ENCODE measurements at regions not wholly inside any gene's neighbourhood (a gene's known extent, or its start where the extent isn't known, plus 50 kb on each side); places are given as distances from the start of the nearest gene placed in this dataset.

GRCh38 chr16:26665166-26665939 lies 401.4 kb upstream of the C16orf82 start:
- no peaks in the 10 kb centered on the region for H3K27me3 ChIP-seq (replicated peaks in 1 of 2; ENCODE audit: control insufficient read depth in 2 of 2, insufficient read depth in 2 of 2, low read length in 1 of 2)
- H3K27ac ChIP-seq (ENCODE audit: control insufficient read depth, insufficient read depth): no peak overlapping the region
- RAD21 ChIA-PET (ENCODE audit: unreplicated experiment): no interaction called here
- H3K4me2 ChIP-seq (ENCODE audit: control insufficient read depth, insufficient read depth): no peak overlapping the region
- intact Hi-C loops (cut with micrococcal nuclease; ENCODE audit: unreplicated experiment): no loop called here
- WGBS (ENCODE audit: insufficient coverage, insufficient replicate concordance, low lambda C conversion rate, missing lambda C conversion rate): 11% methylated on average over 13 of the region's 13 CpGs
- CTCF ChIA-PET: no interaction called here
- TF ChIP-seq EED (IDR thresholded peaks at IDR 0.05; ENCODE audit: low read depth): no peak
- no peak for TF ChIP-seq JUND (IDR thresholded peaks at IDR 0.05; ENCODE audit: low read depth, low read length)
- no peak for TF ChIP-seq SREBF2 (IDR thresholded peaks at IDR 0.05; ENCODE audit: low read length)
- TF ChIP-seq IRF5 (IDR thresholded peaks at IDR 0.05; ENCODE audit: borderline replicate concordance): no peak
- TF ChIP-seq TARDBP (IDR thresholded peaks at IDR 0.05; ENCODE audit: borderline replicate concordance): no peak
- no peak for TF ChIP-seq E2F8 (IDR thresholded peaks at IDR 0.05; ENCODE audit: low read depth, partially characterized antibody)
- no peak for TF ChIP-seq CTCF (IDR thresholded peaks at IDR 0.05 in 2 of 3, conservative IDR thresholded peaks at IDR 0.05 in 1 of 3; ENCODE audit: control insufficient read depth in 2 of 3, extremely low read depth in 1 of 3, insufficient read depth in 1 of 3, low read depth in 3 of 3, low read length in 3 of 3)
- TF ChIP-seq JUNB (IDR thresholded peaks at IDR 0.05): no peak
- TF ChIP-seq SMAD5 (IDR thresholded peaks at IDR 0.05; ENCODE audit: low read depth): no peak
- no peak for TF ChIP-seq PAX8 (IDR thresholded peaks at IDR 0.05)
- no peak for TF ChIP-seq FOXM1 (IDR thresholded peaks at IDR 0.05; ENCODE audit: low read depth, low read length)
- TF ChIP-seq SUPT20H (IDR thresholded peaks at IDR 0.05; ENCODE audit: borderline replicate concordance, control insufficient read depth, low read depth, low read length): no peak
- no peak for TF ChIP-seq POU2F2 (IDR thresholded peaks at IDR 0.05; ENCODE audit: borderline replicate concordance, low read depth, low read length)
- TF ChIP-seq ZNF207 (IDR thresholded peaks at IDR 0.05; ENCODE audit: borderline replicate concordance): no peak
- no peak for TF ChIP-seq YY1 (IDR thresholded peaks at IDR 0.05; ENCODE audit: low read depth, low read length)
- H3K4me3 ChIP-seq: no peak overlapping the region
- no TSS peak for BruUV-seq (replicated peaks)
- POLR2A ChIA-PET: no interaction called here
- SMC1A ChIA-PET (ENCODE audit: uncharacterized antibody, unreplicated experiment): interaction anchor here (0.5 to 1.3 kb wide), 3 partner anchors 18 to 193 kb away, joined by 3 read pairs; no protein-coding TSS in a partner anchor
- no peaks in the 10 kb centered on the region for H3K9me3 ChIP-seq (replicated peaks; ENCODE audit: control insufficient read depth, insufficient read depth, low read length)
- H3K4me1 ChIP-seq (ENCODE audit: control insufficient read depth, insufficient read depth, low read length): no peaks in the 10 kb centered on the region
- ATAC-seq (no peak), DNase-seq (ENCODE audit: low read depth, low spot score) (no peak), FAIRE-seq (no peak)
- in situ Hi-C loops (cut with MboI): no loop called here
- no peaks in the 10 kb centered on the region for H3K79me2 ChIP-seq (ENCODE audit: control insufficient read depth, insufficient read depth, low read length)
- no peaks in the 10 kb centered on the region for H3K36me3 ChIP-seq (ENCODE audit: control insufficient read depth in 2 of 2, insufficient read depth in 2 of 2, low read length in 1 of 2)
- H2AFZ ChIP-seq (ENCODE audit: control insufficient read depth, low read depth, low read length): no peak overlapping the region
- no peaks in the 10 kb centered on the region for H4K20me1 ChIP-seq (ENCODE audit: control insufficient read depth, insufficient read depth)
- H3K9ac ChIP-seq (ENCODE audit: control insufficient read depth, insufficient read depth, low read length): no peak overlapping the region

Measured in GM12878 (cell line).